ENCODE measurements at regions not wholly inside any gene's neighbourhood (a gene's known extent, or its start where the extent isn't known, plus 50 kb on each side); places are given as distances from the start of the nearest gene placed in this dataset.

GRCh38 chr6:126826166-126826714 lies 292.2 kb upstream of the RSPO3 start:
- no peak overlapping the region for H3K4me3 ChIP-seq (ENCODE audit: low read length)
- no peak for DNase-seq (ENCODE audit: low read depth)
- no peak for TF ChIP-seq CTCF (conservative IDR thresholded peaks at IDR 0.05; ENCODE audit: low read depth, low read length)

GRCh38 chr6:126831461-126831860 lies 287.0 kb upstream of the RSPO3 start:
- no peak overlapping the region for H3K4me3 ChIP-seq (ENCODE audit: low read length)
- DNase-seq (ENCODE audit: low read depth) = no peak
- no peak for TF ChIP-seq CTCF (conservative IDR thresholded peaks at IDR 0.05; ENCODE audit: low read depth, low read length)

GRCh38 chr6:126842769-126843168 lies 275.7 kb upstream of the RSPO3 start:
- DNase-seq (ENCODE audit: low read depth) = no peak
- no peak for TF ChIP-seq CTCF (conservative IDR thresholded peaks at IDR 0.05; ENCODE audit: low read depth, low read length)
- H3K4me3 ChIP-seq (ENCODE audit: low read length) = no peak overlapping the region

- no peak for TF ChIP-seq CTCF (conservative IDR thresholded peaks at IDR 0.05; ENCODE audit: low read depth, low read length)
- no peak overlapping the region for H3K4me3 ChIP-seq (ENCODE audit: low read length)
- no peak for DNase-seq (ENCODE audit: low read depth)
Measured at GRCh38 chr6:126848119-126848518, 270.4 kb upstream of the RSPO3 start.

GRCh38 chr6:126867641-126868040 lies 250.8 kb upstream of the RSPO3 start:
- no peak for TF ChIP-seq CTCF (conservative IDR thresholded peaks at IDR 0.05; ENCODE audit: low read depth, low read length)
- H3K4me3 ChIP-seq (ENCODE audit: low read length) = no peak overlapping the region
- no peak for DNase-seq (ENCODE audit: low read depth)

DNA sequence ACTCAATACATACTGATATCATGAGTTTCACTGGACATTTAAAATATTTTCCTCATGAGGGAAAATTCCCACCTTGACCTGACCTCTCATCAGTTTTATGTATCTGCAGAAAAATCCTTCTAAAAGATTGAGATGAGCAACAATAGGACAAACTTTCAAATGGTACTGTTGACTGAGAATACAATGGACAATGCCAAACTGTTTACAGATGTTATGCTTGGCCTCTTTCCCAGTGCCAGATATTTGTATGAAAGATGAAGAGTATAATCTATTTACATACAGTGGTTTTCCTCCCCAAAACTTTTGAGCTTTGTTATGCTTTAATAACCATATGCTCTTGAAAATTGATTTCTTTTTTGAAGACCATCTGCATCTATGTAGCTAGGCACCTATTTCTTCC lies 245.1 kb upstream of the RSPO3 start:
- no peak for DNase-seq (ENCODE audit: low read depth)
- no peak overlapping the region for H3K4me3 ChIP-seq (ENCODE audit: low read length)
- TF ChIP-seq CTCF (conservative IDR thresholded peaks at IDR 0.05; ENCODE audit: low read depth, low read length) = no peak

DNA sequence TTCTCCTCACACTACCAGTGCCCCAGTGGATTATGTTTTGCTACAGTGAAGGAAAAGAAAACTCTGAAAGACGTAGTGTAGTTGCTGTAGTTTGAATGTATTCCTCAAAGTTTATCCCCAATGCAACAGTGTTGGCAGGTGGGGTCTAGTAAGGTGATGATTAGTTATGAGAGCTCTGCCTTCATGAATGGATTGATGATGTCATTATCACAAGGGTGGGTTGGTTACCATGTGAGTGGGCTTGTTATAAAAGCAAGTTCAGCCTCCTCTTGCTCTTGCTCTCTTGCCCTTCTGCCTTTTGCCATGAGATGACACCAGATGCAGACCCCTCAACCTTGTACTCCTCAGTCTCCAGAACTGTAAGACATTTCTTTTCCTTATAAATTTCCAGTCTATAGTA lies 244.7 kb upstream of the RSPO3 start:
- TF ChIP-seq CTCF (conservative IDR thresholded peaks at IDR 0.05; ENCODE audit: low read depth, low read length) = no peak
- DNase-seq (ENCODE audit: low read depth) = no peak
- H3K4me3 ChIP-seq (ENCODE audit: low read length) = no peak overlapping the region
